Spleen (tissue), 11 donors: ENCODE measurements at regions not wholly inside any gene's neighbourhood (a gene's known extent, or its start where the extent isn't known, plus 50 kb on each side); places are given as distances from the start of the nearest gene placed in this dataset.

Experiments used
- DNase-seq: peaks from one replicate; pipeline ENCODE4 v3.0.0-alpha.2; 2020
- H3K27ac ChIP-seq, 8 donors: fragments of 200-600 bp; sonication (generic) in 7 of 8; 1 replicate in 4 of 8; 2 replicates in 4 of 8; pipeline versions ENCODE4 v1.5.0 to v1.8.0; 2016 to 2021; ENCODE audit warnings: inconsistent platforms in 4 of 8, mild to moderate bottlenecking in 4 of 8, moderate library complexity in 1 of 8
- H3K27me3 ChIP-seq, 7 donors: fragments of 200-600 bp; sonication (generic) in 6 of 7; replicated peaks in 1 of 7; 1 replicate in 4 of 7; 2 replicates in 3 of 7; pipeline versions ENCODE4 v1.5.0 to v1.8.0; 2016 to 2021; ENCODE audit warnings: inconsistent platforms in 3 of 7, mild to moderate bottlenecking in 1 of 7
- H3K36me3 ChIP-seq, 6 donors: fragments of 200-600 bp; sonication (generic) in 5 of 6; 1 replicate in 4 of 6; 2 replicates in 2 of 6; pipeline versions ENCODE4 v1.5.0 to v1.8.0; 2016 to 2021; ENCODE audit warnings: inconsistent platforms in 2 of 6
- H3K4me1 ChIP-seq, 6 donors: fragments of 200-600 bp; sonication (generic) in 5 of 6; 1 replicate in 3 of 6; 2 replicates in 3 of 6; pipeline versions ENCODE4 v1.5.0 to v1.8.0; 2016 to 2021; ENCODE audit warnings: inconsistent platforms in 3 of 6
- H3K4me3 ChIP-seq, 8 donors: fragments of 200-600 bp; sonication (generic) in 7 of 8; 1 replicate in 4 of 8; 2 replicates in 4 of 8; pipeline versions ENCODE4 v1.5.0 to v1.8.0; 2016 to 2021; ENCODE audit warnings: inconsistent platforms in 4 of 8, mild to moderate bottlenecking in 4 of 8, moderate library complexity in 2 of 8
- H3K9me3 ChIP-seq, 8 donors: fragments of 200-600 bp; sonication (generic) in 7 of 8; 1 replicate in 4 of 8; 2 replicates in 4 of 8; pipeline versions ENCODE4 v1.5.0 to v1.8.0; 2016 to 2021; ENCODE audit warnings: inconsistent platforms in 4 of 8
- POLR2A ChIP-seq, 3 donors: fragments of 450-650 bp; IDR thresholded peaks; one replicate each; pipeline ENCODE4 v1.5.1; 2017; ENCODE audit warnings: antibody characterized with exemption in 3 of 3, mild to moderate bottlenecking in 1 of 3
- POLR2AphosphoS5 ChIP-seq, 3 donors: sonication (generic); formaldehyde crosslinking; IDR thresholded peaks; one replicate each; pipeline ENCODE4 v1.5.1; 2017; ENCODE audit warnings: antibody characterized with exemption in 3 of 3
- WGBS, 5 donors: extraction: QIAGEN DNeasy Blood & Tissue Kit in 3 of 5; methylation state at CpG; one replicate each; pipeline versions ENCODE4 v1.1.5 to v1.1.7; 2013 to 2018; 5-methylcytosine and 5-hydroxymethylcytosine counted together
- intact Hi-C: fragments of 100-400 bp; cut with DNase I; formaldehyde crosslinking; loops from one replicate; pipeline ENCODE4 v1.15.0; 2023; ENCODE audit warnings: low total_unique reads
- TF ChIP-seq, protein P1 (sequence below), 11 experiments: fragments of 200-600 bp in 7 of 11; fragments of 450-650 bp in 4 of 11; sonication (generic) in 4 of 11; IDR thresholded peaks in 8 of 11; conservative IDR thresholded peaks in 3 of 11; 1 replicate in 7 of 11; 2 replicates in 4 of 11; pipeline versions ENCODE4 v1.4.0 to v1.8.0; 2016 to 2021; ENCODE audit warnings: antibody characterized with exemption in 11 of 11, inconsistent platforms in 4 of 11, mild to moderate bottlenecking in 1 of 11
- donor health status: healthy with polysubstance abuse.
- donor health status: DM: no; HTN: no; CAD: no; lungs with moderate emphysema.
- donor health status: DM: no; HTN: no; CAD: no.
- donor health status: Bipolar disorder and iron deficiency.
- donor health status: healthy.
- donor health status: DM: no; HTN: no; CAD: no.
- donor health status: DM: yes; HTN: yes; CAD: no.

GRCh38 chr6:170162775-170163404, 128.0 kb downstream of the DLL1 start:
- intact Hi-C loops: no loop called here
- 75 to 82% (median 77%) methylated on average over 19 of the region's 19 CpGs for WGBS, 5 donors
- TF ChIP-seq, protein P1, sequence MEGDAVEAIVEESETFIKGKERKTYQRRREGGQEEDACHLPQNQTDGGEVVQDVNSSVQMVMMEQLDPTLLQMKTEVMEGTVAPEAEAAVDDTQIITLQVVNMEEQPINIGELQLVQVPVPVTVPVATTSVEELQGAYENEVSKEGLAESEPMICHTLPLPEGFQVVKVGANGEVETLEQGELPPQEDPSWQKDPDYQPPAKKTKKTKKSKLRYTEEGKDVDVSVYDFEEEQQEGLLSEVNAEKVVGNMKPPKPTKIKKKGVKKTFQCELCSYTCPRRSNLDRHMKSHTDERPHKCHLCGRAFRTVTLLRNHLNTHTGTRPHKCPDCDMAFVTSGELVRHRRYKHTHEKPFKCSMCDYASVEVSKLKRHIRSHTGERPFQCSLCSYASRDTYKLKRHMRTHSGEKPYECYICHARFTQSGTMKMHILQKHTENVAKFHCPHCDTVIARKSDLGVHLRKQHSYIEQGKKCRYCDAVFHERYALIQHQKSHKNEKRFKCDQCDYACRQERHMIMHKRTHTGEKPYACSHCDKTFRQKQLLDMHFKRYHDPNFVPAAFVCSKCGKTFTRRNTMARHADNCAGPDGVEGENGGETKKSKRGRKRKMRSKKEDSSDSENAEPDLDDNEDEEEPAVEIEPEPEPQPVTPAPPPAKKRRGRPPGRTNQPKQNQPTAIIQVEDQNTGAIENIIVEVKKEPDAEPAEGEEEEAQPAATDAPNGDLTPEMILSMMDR (IDR thresholded peaks at IDR 0.05 in 8 of 11, conservative IDR thresholded peaks at IDR 0.05 in 3 of 11): no peak
- TF ChIP-seq POLR2AphosphoS5 (IDR thresholded peaks at IDR 0.05): no peak
- no peak for TF ChIP-seq POLR2A (IDR thresholded peaks at IDR 0.05)
- peak; percentile 62 for DNase-seq
- Histone ChIP-seq H3K4me3 (no peak overlapping the region), H3K27me3 (peaks cover 0 to 34% (median 0%) of the 10 kb centered on the region in 7 donors), H3K9me3 (peaks cover 0 to 13% (median 0%) of the 10 kb centered on the region in 8 donors), H3K36me3 (no peaks in the 10 kb centered on the region), H3K4me1 (peaks cover 0 to 7% (median 0%) of the 10 kb centered on the region in 6 donors), H3K27ac (no peak overlapping the region)

GRCh38 chr6:170162011-170162774, 128.7 kb downstream of the DLL1 start:
- TF ChIP-seq, protein P1 (IDR thresholded peaks at IDR 0.05 in 8 of 11, conservative IDR thresholded peaks at IDR 0.05 in 3 of 11): no peak
- TF ChIP-seq POLR2A (IDR thresholded peaks at IDR 0.05) (no peak), POLR2AphosphoS5 (IDR thresholded peaks at IDR 0.05) (no peak)
- Histone ChIP-seq H3K4me3 (no peak overlapping the region), H3K4me1 (peaks cover 0 to 3% (median 0%) of the 10 kb centered on the region in 6 donors), H3K27ac (no peak overlapping the region), H3K9me3 (peaks cover 0 to 6% (median 0%) of the 10 kb centered on the region in 8 donors), H3K36me3 (no peaks in the 10 kb centered on the region), H3K27me3 (peaks cover 0 to 31% (median 0%) of the 10 kb centered on the region in 7 donors)
- intact Hi-C loops: no loop called here
- DNase-seq: peak; percentile 70
- WGBS, 5 donors: 88 to 95% (median 92%) methylated on average over 11 to 27 of the region's 27 CpGs

DNA sequence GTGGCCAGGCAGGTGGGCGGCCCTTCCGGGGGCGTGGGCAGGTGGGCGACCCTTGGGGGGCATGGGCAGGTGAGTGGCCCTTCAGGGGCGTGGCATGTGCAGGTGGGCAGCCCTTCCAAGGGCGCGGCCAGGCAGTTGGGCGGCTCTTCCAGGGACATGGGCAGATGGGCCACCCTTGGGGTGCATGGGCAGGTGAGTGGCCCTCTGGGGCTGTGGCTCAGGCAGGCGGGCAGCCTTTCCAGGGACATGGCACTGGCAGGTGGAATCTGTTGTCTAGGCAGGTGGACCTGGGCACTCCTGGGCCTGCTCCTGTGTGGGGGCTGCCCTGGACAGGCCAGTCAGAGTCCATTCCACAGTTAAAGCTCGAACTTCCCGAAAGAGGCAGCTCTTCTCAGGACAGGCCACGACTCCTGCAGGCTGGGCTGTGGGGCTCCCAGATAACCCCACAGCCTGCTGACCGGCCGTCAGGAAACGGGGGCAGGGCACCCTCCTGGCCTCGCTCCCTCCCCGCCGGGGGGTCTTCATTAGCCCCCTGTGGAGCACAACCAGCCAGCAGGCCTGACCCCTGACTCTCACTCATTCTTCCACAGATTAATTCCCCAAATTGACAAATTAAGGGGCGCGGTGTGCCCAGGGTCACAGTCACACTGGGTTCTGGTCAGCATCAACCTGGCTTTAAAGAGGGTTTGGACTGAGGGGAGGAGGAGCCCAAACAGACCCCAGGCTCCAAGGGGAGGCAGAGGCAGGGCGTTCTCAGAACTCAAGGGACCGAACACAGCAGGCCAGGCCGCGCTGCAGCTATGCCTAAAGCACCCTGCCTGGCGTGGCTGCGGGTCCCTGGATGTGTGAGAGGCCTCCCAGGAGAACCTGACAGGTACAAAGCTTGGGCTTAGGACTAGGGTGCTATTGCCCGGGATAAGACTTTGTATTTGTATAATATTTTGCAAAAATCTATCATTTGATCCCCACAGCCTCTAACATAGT, 130.0 kb downstream of the DLL1 start:
- DNase-seq: no peak

More for the DNA sequence above, 130.0 kb downstream of the DLL1 start:
- H3K4me1 ChIP-seq: no peaks in the 10 kb centered on the region
- TF ChIP-seq POLR2AphosphoS5 (IDR thresholded peaks at IDR 0.05): no peak
- TF ChIP-seq, protein P1 (IDR thresholded peaks at IDR 0.05 in 8 of 11, conservative IDR thresholded peaks at IDR 0.05 in 3 of 11): no peak
- TF ChIP-seq POLR2A (IDR thresholded peaks at IDR 0.05): no peak
- peaks cover 0 to 6% (median 0%) of the 10 kb centered on the region in 8 donors for H3K9me3 ChIP-seq
- H3K27me3 ChIP-seq: peaks cover 0 to 26% (median 0%) of the 10 kb centered on the region in 7 donors
- H3K36me3 ChIP-seq: no peaks in the 10 kb centered on the region
- WGBS, 5 donors: 89 to 96% (median 92%) methylated on average over 14 to 27 of the region's 27 CpGs
- no peak overlapping the region for H3K4me3 ChIP-seq
- H3K27ac ChIP-seq: no peak overlapping the region
- intact Hi-C loops: no loop called here
